GM19463 (cell line): ENCODE measurements at regions not wholly inside any gene's neighbourhood (a gene's known extent, or its start where the extent isn't known, plus 50 kb on each side); places are given as distances from the start of the nearest gene placed in this dataset.
"Not testable (repeated sequence)": the region's sequence is repeated elsewhere in the genome, so short reads cannot be mapped to it uniquely, and the experiment has no call there.

Experiments
- ATAC-seq: cut with Tn5 transposase; IDR thresholded peaks from one replicate; pipeline ENCODE4 v1.9.1; 2021; ENCODE audit warnings: mild to moderate bottlenecking, moderate library complexity; ENCODE audit not compliant: unreplicated experiment

GRCh38 chr1:195715652-195716051, 892.6 kb downstream of the KCNT2 start:
- no peak for ATAC-seq

DNA sequence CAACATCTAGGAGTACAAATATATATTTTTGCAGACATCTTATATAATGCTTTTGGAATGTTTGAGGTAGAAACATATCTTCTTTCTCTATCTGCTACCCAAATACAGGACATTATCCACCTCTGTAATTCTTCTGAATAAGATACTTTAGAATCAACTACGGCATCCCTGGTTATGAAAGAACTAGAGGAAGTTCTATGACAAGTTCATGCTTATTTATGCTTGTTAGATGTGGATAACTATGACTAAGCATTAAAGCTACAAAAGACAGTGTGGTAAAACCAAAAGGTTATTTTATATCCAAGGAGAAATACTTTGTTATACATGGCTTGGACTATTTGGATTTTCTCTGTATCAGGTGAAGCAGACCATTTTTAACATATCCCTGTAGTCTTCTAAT, 894.0 kb downstream of the KCNT2 start:
- ATAC-seq = no peak

GRCh38 chr1:195709821-195710220, 898.4 kb downstream of the KCNT2 start:
- ATAC-seq = no peak

- no peak for ATAC-seq
Measured at GRCh38 chr1:195704028-195704427, 904.2 kb downstream of the KCNT2 start.

GRCh38 chr1:195701149-195701548, 907.1 kb downstream of the KCNT2 start:
- ATAC-seq = no peak

GRCh38 chr1:195697130-195697529, 911.1 kb downstream of the KCNT2 start:
- ATAC-seq = peak; percentile 100

DNA sequence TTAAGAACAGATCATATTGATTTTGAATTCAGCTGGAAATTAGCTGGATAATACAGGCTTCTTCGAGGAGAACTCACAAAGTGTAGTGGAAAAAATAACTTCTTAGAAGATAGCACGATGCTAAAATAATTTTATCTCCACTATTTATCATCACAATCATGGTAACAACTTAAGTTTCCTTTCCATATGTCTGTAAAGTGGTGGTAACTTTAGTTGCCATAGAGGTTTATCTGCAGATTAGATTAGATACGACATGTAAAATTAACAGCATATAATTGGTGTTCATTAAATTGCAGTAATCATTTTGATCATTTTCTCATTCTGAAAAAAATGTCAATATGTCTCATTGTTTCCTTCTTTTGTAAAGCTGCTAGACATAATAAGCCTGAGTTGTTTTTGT, 921.5 kb downstream of the KCNT2 start:
- no peak for ATAC-seq

- no peak for ATAC-seq
Measured at GRCh38 chr1:195664628-195665027, 943.6 kb downstream of the KCNT2 start.

DNA sequence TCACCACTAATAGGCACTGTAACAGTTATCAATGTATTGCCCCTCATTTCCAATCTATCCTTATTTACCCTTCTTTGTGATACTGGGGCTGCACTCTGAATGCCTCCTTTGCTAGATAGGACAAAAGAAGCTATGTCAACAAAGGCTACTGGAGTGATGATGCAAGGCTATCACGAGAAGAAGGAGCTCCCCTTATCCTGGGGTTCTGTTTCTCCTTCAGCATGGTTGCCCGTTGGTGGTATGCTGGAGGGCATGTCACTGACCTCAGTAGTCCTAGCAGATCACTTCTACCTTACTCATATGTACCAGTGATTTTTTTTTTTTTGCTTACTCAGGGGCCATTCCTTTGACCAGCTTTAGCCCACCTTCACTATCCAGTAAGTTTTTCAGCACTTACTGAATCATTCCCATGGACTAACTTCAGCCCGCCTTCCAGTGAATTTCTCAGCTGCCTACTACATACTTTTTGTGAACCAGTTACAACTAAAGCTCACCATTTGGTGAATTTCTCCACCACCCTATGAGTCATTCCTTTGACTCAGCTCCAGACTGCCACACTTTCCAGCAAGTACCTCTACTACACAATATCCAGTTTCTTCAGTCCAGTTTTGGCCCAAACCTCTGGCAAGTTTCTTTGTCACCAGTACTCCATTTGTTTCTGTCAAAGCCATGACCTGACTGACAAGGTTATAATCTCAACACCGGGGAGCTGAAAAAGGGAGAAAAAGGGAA, 944.5 kb downstream of the KCNT2 start:
- ATAC-seq = no peak

- no peak for ATAC-seq
Measured at GRCh38 chr1:195656780-195657179, 951.5 kb downstream of the KCNT2 start.

- ATAC-seq = not testable (repeated sequence)
Measured at GRCh38 chr1:195648875-195649274, 959.4 kb downstream of the KCNT2 start.

DNA sequence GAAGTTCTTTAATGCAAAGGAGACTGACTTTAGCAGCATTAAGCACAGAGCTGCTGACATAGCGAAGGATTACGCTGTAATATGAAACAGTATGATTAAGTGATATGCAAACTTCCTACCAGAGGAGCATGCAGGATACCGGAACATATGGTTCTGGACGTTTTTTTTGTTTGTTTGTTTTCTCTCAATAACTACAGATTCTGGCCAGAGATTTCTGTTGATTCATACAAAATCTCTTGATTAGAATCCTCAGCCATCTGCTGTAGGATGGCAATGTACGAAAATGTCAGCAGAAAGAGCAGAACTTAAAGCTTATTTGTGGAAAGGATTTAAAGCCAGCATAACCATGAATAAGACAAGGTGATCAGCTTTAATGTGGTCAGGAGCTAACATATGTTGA, 970.7 kb downstream of the KCNT2 start:
- no peak for ATAC-seq

- peak; percentile 87 for ATAC-seq
Measured at GRCh38 chr1:195618287-195618686, 990.0 kb downstream of the KCNT2 start.

DNA sequence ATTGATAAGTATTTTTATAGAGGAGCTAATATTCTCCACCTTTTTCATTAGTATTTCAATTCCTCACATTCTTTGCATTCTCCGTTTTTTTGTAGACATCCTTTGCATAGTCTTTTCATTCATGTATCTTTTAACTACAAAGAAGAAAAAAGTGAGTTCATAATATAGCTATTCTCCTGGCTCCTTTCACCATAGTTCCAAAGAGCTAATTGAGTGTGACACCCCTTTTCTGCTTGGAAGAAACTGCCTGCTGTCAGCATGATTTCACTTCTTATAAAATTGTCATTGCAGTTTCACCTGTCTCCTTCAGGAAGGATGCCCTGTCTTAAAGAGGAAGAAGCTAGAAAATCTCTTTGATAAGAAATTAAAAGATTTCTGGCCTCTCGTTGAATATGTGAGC, 991.1 kb downstream of the KCNT2 start:
- ATAC-seq = no peak

GRCh38 chr1:195608883-195609282, 999.4 kb downstream of the KCNT2 start:
- ATAC-seq = no peak

- ATAC-seq = no peak
Measured at GRCh38 chr1:195606483-195606882, 1001.8 kb downstream of the KCNT2 start.

GRCh38 chr1:195604287-195604686, 1004.0 kb downstream of the KCNT2 start:
- ATAC-seq = no peak

DNA sequence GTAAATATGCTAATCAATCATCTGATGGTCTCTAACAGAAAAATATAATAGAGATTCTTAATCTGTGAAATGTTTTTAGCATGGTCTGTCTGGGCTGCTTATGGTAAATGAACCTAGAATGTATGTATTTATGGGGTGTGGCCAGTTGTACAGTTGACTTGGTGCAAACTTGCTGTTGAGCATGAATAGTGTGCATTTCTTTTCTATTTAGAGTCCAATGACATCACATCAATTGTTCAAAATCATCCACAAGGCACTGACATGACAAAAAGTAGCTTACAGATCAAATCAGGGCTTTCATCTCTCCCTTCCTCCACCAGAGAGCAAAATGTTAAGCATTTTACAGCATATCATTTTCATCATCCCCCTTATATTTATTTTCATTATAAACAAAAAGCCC, 1010.3 kb downstream of the KCNT2 start:
- ATAC-seq = no peak

GRCh38 chr1:195594773-195595172, 1013.5 kb downstream of the KCNT2 start:
- no peak for ATAC-seq

DNA sequence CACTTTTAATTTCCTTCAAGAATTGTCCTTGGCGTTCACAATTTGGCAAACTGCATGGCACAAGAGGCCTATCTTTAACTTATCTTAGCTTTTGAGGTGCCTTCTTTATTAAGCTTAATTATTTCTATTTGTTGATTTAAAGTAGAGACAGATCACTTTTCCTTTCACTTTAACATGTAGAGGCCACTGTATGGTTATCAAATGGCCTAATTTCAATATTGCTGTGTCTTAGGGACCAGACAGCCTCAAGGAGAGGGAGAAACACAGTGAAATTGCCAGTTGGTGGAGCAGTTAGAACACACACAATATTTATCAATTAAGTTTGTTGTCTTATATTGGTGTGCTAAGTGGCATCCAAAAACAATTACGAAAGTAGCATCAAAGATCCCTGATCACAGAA, 1013.9 kb downstream of the KCNT2 start:
- peak; percentile 68 for ATAC-seq

DNA sequence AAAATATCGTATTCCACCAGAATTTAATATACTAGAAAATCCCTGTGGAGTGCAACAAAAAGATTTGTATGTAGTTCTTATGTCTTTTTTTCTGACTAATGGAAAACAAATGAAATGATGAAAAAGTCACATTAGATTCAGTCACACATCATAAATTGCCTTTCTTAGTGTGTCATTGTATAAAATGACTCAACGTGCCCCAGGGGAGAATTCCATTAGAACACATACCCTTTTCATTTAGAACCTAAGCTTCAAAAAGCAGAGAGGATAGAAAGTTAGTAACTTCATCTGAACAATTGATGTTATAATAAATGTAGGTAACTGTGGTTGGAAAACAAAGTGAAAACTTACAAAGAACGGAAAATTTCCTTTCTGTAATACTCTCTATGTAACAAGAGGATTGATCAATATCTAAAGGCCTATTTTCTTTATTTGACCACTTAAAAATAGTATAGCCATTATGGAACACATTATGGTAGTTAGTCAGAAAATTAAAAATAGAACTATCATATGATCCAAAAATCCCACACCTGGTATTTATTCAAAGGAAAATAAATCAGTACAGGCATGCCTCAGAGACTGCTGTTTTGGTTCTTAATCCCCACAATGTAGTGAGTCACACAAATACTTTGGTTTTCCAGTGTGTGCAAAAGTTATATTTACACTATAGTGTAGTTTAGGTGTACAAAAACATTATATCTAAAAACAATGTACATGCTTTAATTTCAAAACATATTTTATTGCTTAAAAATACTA, 1016.1 kb downstream of the KCNT2 start:
- ATAC-seq = no peak

- no peak for ATAC-seq
Measured at GRCh38 chr1:195590649-195591048, 1017.6 kb downstream of the KCNT2 start.
